NCI-H1436 treated with DMSO at 0.1 percent for 48 hours (cell line): ENCODE measurements at regions not wholly inside any gene's neighbourhood (a gene's known extent, or its start where the extent isn't known, plus 50 kb on each side); places are given as distances from the start of the nearest gene placed in this dataset.
"Not testable (repeated sequence)": the region's sequence is repeated elsewhere in the genome, so short reads cannot be mapped to it uniquely, and the experiment has no call there.

Experiments
- DNase-seq: peaks from one replicate; lab custom pipeline; 2025; lab: John Stamatoyannopoulos, UW

GRCh38 chr13:87982400-87982799, 311.2 kb downstream of the SLITRK5 start:
- DNase-seq = no peak

- DNase-seq = no peak
Measured at GRCh38 chr13:87986639-87987250, 315.6 kb downstream of the SLITRK5 start.

- DNase-seq = no peak
Measured at GRCh38 chr13:87998081-87998480, 326.9 kb downstream of the SLITRK5 start.

- DNase-seq = no peak
Measured at GRCh38 chr13:87999240-87999700, 328.1 kb downstream of the SLITRK5 start.

GRCh38 chr13:87999788-88000187, 328.6 kb downstream of the SLITRK5 start:
- DNase-seq = no peak

- DNase-seq = no peak
Measured at GRCh38 chr13:88000239-88000638, 329.1 kb downstream of the SLITRK5 start.

- DNase-seq = no peak
Measured at GRCh38 chr13:88000787-88001186, 329.6 kb downstream of the SLITRK5 start.

- DNase-seq = no peak
Measured at GRCh38 chr13:88005188-88005587, 334.0 kb downstream of the SLITRK5 start.

- no peak for DNase-seq
Measured at GRCh38 chr13:88014527-88014926, 343.4 kb downstream of the SLITRK5 start.

- DNase-seq = no peak
Measured at GRCh38 chr13:88022431-88023208, 351.4 kb downstream of the SLITRK5 start.

- no peak for DNase-seq
Measured at GRCh38 chr13:88026241-88026640, 355.1 kb downstream of the SLITRK5 start.

- no peak for DNase-seq
Measured at GRCh38 chr13:88031980-88032559, 360.9 kb downstream of the SLITRK5 start.

GRCh38 chr13:88036205-88036604, 365.0 kb downstream of the SLITRK5 start:
- DNase-seq = not testable (repeated sequence)

- no peak for DNase-seq
Measured at GRCh38 chr13:88042489-88042888, 371.3 kb downstream of the SLITRK5 start.

GRCh38 chr13:88051746-88052482, 380.7 kb downstream of the SLITRK5 start:
- no peak for DNase-seq

GRCh38 chr13:88063741-88064140, 392.6 kb downstream of the SLITRK5 start:
- DNase-seq = no peak

- no peak for DNase-seq
Measured at GRCh38 chr13:88066847-88067246, 395.7 kb downstream of the SLITRK5 start.

- DNase-seq = no peak
Measured at GRCh38 chr13:88068316-88068715, 397.1 kb downstream of the SLITRK5 start.

GRCh38 chr13:88068975-88069374, 397.8 kb downstream of the SLITRK5 start:
- no peak for DNase-seq

GRCh38 chr13:88071371-88071770, 400.2 kb downstream of the SLITRK5 start:
- DNase-seq = no peak

GRCh38 chr13:88074794-88075510, 403.8 kb downstream of the SLITRK5 start:
- DNase-seq = no peak

GRCh38 chr13:88085036-88085435, 413.9 kb downstream of the SLITRK5 start:
- DNase-seq = no peak
